NT2/D1 (cell line): ENCODE measurements at regions not wholly inside any gene's neighbourhood (a gene's known extent, or its start where the extent isn't known, plus 50 kb on each side); places are given as distances from the start of the nearest gene placed in this dataset.

Source experiments
- SUZ12 ChIP-seq: IDR thresholded peaks from 2 replicates; pipeline ENCODE4 v1.6.1; 2011; ENCODE audit not compliant: insufficient read length, insufficient read depth; ENCODE audit errors: extremely low read depth
- YY1 ChIP-seq: IDR thresholded peaks from 2 replicates; pipeline ENCODE4 v1.6.1; 2011; ENCODE audit not compliant: insufficient read length, insufficient read depth

GRCh38 chr6:4413073-4413472 lies 277.7 kb upstream of the ECI2 start:
- TF ChIP-seq SUZ12 (no peak), YY1 (no peak)
